ENCODE measurements at regions not wholly inside any gene's neighbourhood (a gene's known extent, or its start where the extent isn't known, plus 50 kb on each side); places are given as distances from the start of the nearest gene placed in this dataset.

- TF ChIP-seq CTCF (IDR thresholded peaks at IDR 0.05; ENCODE audit: low read length) = no peak
- no peak for TF ChIP-seq EZH2phosphoT487 (IDR thresholded peaks at IDR 0.05; ENCODE audit: low read length)
Measured at GRCh38 chr1:113192242-113192641, 119.2 kb downstream of the LRIG2 start.
